HG02642 (cell line): ENCODE measurements at regions not wholly inside any gene's neighbourhood (a gene's known extent, or its start where the extent isn't known, plus 50 kb on each side); places are given as distances from the start of the nearest gene placed in this dataset.

Source experiments
- ATAC-seq: cut with Tn5 transposase; IDR thresholded peaks from one replicate; pipeline ENCODE4 v1.9.1; 2021; ENCODE audit warnings: mild to moderate bottlenecking; ENCODE audit not compliant: unreplicated experiment, poor library complexity

DNA sequence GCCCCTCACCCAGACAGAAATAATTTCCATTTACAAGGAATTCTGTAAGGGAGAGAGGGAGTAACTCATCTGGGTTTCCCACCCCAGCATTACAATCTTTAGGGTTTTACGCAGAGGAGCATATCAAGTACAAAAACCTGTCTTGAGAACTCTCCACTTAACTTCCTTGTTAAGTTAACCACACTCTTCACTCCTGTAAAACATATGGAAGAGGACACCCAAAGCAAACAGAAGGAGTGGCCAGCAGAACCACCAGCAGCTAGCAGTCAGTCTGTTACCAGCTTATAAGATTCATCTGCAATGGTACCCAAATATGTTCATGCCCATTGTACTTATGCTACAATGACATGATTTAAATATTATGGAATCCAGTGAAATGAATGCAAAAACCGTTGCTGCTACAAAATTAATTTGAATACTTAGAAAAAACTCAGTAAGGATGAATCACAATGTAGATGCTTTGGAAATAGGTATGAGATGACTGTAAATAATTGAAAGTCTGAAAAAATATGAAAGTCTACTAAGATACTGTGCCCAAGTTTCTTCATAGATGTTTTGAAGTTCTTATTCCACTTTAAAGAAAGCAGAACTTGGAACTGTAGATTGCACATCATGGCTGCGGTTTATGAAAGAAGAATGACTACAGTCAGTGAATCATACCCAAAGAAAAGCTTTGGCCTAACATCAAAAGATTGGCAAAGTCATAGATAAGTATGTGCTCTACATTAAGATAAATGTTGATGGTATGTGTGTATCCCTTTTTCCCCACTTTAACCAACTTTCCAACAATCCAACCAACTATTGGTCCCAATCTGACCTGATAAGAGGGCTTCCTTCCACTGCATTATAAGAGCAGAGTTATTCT, 233.6 kb downstream of the ACTL7B start:
- ATAC-seq: no peak

DNA sequence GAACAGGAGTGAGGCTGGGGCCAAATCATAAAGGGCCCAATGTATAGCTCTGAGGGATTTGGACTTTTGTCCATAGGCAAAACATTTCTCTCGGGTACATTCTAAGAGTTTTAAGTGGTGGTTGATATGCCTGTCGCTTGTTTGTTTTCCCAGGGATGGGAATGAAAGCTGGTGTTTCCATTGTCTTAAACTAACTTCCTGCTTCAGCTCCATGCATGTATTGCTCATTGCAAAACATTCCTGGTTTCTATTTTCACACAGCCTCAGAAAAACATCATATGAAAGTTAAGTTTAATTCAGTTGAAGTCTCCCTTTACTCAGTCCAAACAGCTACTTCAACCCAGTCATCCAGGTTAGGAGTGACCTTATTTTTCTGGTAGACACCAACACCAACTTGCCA, 235.0 kb downstream of the ACTL7B start:
- no peak for ATAC-seq

DNA sequence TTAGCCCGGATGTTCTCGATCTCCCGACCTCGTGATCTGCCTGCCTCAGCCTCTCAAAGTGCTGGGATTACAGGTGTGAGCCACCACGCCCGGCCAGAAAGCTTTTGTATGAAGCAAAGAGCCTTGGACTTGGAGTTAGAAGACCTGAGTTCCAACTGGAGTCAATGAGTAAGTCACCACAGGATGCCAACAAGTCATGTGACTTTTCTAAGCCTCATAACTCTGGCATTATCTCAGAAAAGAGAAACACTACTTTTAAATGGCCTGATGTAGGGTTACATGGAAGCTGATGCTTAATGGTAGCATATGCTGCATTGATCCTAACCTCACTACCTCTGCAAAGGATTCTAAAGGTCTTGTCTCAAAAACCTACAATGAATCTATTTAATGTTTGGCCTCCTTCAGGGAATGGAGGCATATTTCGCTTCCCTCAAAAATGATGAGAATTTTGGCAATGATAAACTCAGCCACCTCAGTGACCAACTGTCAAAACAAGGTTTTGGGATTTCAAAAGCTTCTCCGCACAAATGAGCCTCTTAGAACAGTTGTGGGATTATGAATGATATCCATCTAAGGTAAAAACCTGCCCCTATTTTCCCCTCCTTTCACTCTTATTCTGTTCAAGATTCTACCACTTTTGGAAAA, 236.8 kb downstream of the ACTL7B start:
- ATAC-seq: no peak

DNA sequence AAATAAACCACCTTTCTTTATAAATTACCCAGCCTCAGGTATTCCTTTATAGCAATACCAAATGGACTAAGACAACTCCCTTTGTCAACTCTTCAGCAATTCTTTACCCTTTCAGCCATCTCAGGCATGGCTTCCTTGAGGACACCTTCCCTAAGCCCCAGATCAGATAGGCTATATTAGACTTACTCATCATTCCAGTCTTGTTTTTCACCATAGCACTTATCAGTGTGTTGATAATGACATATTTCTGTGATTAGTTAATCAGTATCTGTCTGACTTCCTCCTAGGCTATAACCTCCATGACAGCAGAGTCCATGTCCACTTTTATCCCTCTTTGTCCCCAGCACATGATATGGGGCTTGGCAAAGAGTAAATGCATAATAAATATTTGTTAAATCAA, 238.1 kb downstream of the ACTL7B start:
- no peak for ATAC-seq

DNA sequence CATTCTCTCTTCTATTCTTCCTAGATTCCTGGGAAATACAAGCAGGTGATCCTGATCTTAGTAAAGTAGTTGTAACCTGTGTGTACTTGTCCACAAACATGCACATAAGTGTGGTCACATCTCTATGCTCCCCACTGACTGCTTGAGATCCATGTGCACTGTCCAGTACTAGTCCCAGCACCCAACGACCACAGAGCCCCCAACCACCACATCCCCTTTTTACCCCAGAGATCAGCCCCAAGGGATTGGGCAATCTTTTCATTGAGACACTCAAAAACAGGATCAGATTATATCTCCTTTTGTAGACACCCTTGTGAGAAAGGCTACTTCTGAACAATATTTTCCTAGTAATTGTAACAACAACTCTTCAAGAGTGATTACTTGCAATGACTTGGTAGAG, 240.6 kb downstream of the ACTL7B start:
- ATAC-seq: no peak

DNA sequence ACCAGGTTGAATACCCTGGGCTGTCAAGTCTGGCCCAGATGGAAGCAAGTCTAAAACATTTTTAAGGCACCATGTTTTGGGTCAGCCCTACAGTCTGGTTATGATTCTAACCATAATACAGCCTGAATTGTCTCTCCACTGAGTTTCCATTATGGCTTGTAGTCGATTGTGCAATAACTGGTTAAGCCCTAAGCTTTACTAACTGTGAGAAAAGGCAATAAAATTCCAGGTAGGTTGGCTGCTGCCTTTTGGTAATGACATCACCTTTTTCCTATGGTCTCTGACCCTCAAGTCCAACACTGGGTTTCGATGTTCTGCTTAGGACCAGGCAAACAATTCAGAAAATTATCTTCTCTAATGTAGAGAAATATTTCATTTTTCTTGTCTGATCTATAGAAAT, 243.3 kb downstream of the ACTL7B start:
- ATAC-seq: no peak

DNA sequence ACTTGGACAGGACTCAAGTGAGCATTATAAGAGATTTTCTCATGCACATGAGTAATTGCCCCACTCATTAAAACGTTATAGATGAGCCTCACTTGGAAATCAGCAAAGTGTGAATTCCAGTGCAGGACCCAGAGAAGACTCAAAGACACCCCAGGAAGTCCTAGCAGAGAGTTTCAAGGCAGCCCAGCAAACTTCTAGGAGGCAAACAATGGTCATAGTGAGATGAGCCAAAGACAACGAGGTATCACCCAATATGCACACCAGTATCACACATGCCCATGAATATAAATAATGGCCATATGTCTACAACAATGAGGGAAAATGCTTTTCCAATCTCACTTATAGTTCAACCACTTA, 245.9 kb downstream of the ACTL7B start:
- ATAC-seq: no peak

DNA sequence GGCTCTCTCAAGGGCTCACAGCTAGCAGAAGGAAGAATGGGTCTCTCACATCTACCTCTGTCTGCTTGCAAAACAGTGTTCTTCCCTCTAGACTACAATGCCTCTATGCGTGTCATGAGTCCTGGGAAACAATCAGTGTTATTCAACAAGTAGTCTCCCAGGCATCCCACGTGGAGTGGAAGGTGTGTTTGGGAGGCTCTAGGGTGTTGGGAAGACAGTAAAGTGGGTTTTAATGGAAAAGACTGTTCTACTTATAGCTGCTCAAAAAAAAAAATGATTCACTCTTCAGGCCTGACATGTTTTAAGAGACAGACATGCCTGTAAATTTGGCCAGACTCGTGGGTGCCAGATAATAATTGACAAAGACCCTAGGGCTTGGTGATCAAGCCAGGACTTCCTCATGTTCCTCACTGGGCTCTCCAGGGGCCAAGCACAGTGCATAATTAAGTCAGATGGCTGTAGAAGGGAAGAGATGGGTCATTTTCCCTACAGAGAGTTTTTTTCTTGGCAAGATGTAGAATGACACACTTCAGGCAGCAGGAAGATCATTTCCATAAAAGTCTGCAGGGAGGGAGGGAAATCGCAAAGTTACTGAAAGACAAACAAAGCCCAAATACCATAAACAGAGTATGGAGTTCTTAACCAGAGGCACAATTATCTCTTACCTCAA, 246.4 kb downstream of the ACTL7B start:
- ATAC-seq: no peak

DNA sequence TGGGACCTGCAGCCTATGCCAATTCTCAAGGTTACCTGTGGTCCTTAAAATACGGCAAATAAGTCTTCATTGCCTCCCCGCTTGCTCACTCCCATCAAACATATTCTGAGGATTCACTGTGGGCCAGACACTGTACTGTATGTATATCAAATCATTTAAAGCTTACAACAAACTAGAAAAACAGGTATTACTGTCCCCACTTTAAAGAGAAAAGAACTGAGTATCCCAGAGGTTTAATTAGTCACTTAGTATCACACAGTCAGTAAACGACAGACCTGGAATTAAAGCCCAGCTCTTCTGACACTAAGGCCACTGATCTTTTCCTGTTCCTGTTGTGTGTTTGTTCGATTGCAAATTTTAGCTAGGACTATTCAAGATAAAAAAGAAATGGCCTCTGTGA, 248.2 kb downstream of the ACTL7B start:
- no peak for ATAC-seq

DNA sequence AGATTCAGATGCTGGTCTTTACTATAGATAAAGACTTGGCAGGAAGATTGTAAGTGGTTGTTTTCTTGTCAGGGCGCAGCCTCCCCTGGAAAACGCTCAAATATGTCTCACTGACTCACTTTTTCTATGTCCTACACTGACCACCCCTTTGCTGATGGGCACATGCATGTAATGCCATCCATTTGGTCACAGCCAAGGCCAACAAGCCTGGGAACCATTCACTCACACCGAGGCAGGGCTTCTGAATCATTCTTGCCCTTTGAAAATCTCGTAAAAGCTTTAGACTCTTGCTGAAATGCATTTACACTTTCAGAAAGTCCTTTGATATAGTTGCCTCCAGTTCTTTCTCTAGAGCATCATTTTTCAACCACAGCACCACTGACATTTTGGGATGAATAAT, 249.4 kb downstream of the ACTL7B start:
- ATAC-seq: no peak

DNA sequence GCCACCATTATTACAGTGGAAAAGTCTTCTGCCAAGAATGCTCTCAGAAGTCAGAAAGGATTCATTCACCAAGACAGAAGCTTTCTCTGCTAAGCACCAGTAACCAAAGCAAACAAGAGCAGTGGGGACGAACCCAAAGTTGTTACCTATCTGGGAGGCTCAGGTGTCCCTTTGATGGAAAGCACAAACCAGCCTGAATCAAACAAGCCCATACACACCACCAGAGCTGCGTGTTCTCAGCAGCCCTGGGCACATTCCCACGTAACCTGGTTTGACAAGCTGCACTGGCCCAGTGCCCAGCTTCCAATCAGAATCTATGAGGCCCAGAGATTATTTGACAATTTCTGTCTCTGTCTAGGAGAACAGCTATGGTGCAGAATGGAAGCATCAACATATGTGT, 252.6 kb downstream of the ACTL7B start:
- ATAC-seq: no peak

DNA sequence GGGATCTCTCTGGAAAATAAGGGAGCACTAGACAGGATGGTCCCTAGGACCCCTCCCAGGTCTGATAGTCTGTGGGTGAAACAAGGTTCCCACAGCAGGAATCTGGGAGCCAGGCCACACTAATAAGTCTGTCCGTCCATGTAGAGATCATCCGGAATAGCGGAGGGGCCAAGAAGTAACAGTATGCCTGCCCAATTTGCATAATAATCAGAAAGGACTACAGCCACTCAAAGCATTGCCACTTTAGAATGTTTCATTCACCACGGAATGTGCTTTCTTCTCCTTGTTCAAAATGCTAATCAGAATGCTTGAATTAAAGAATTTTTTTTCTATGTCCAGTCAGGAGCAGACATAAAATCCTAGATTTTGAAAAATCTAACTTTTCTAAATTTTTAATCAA, 254.9 kb downstream of the ACTL7B start:
- no peak for ATAC-seq

DNA sequence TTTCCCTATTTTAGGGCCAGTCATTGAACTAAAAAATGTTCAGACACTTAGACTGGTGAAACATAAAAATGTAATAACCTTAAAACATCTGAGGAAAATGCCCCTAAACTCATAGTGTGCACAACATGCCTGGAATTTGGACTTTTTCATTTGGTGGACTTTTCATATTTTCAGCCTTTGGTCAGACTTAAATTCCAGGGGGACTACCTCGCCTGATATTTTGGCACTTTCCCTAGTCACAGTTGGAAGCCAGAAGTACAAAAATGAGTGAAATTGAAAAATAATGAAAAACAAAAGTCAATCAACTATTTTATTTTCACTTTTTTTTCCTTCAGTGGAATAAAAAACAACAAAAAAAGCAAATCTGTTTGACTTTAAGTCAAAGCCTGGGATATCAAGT, 256.2 kb downstream of the ACTL7B start:
- no peak for ATAC-seq

DNA sequence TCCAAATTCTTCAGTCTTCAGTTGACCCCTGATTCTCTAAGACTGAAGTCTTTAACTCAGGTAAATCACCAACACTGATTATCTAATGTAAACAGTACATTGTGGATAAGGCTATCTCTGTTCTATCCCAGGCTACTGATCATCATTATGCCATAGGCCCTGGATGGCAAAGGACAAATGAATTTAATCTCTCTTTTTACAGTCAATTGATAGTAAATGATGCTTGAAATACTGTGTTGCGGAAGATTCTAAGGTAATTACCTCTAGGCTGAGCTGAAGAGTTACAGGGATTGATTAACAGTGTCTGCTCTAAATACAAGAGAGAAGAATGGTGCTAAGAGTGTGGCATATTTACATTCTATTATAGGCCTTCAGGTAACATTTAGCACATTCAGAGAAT, 264.7 kb downstream of the ACTL7B start:
- ATAC-seq: no peak

DNA sequence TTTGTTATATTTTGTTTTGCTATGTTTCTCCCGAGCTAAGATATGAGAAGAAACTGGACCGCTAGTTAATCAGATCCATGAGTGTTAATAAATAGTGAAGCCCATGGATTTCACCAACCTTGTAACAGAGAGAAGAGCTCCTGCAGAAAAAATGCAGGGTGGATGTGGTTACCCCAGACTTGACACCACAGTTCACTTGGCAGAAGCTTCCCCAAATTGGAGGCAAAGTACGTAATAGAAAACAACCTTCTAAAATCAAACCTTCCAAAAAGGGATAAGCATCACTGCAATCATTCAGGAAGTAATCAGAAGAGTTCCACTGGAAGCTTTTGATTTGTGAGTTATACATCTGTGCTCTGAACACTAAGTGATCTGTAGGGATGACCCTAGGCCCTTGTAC, 267.5 kb downstream of the ACTL7B start:
- no peak for ATAC-seq

DNA sequence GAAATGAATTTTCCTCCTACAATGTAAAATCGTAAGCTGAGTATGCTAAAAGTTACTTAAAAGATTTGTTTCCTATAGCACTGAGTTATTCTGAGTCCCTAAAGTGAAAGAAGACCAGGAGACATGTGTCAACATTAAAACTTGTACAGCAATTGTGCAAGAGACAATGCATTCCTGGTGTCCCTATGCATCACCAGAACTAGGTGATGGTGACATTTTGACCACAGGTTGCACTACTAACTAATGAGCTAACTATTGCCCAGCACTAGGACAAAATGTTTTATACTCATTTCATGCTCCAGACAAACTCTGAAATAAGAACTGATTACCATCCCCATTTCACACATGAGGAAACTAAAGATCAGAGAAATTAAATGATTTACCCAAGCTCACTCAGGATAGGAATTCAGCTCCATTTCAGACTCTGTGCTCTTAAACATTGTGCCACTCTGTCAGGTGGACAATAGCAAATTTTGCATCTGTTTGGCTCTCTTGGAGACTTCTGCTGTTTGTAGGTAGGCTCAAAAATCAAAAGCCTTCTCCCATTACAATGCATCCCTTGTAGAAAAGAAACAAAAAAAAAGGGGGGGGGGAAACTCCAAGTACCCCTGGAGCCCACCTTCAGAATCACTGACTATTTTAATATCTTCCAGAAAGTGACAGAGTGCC, 269.2 kb downstream of the ACTL7B start:
- ATAC-seq: no peak

DNA sequence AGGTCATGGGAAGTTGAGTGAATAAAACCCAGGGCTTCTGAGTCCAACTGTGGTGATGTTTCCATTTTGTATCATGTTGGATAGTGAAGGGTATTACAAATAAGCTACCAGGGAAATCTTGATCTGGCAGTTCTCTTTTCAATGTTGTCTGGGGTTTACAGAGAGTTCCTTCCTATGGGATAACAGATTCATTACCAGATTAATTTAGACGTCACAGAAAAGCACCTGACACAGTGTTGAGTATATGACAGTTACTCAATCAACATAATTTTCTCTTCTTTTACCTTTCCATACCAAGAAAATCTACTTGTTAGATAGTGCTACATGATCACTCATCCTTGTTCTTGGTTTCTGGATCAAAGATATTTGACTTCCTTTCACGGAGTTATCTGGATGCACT, 270.9 kb downstream of the ACTL7B start:
- ATAC-seq: no peak

DNA sequence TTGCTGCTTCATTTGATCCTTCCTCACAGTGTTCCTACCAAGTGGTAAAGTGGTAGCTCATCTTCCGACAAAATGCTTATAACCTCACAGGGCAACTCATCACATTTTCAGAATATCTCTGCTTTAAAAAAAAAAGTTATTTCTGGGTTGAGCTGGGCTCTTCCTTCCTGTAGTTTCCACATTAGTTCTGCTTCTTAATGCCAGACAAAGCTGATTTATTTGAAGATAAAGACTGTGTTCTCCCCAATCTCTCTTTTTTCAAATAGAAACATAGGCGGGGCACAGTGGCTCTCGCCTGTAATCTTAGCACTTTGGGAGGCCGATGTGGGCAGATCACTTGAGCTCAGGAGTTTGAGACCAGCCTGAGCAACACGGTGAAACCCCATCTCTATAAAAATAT, 273.1 kb downstream of the ACTL7B start:
- ATAC-seq: no peak

DNA sequence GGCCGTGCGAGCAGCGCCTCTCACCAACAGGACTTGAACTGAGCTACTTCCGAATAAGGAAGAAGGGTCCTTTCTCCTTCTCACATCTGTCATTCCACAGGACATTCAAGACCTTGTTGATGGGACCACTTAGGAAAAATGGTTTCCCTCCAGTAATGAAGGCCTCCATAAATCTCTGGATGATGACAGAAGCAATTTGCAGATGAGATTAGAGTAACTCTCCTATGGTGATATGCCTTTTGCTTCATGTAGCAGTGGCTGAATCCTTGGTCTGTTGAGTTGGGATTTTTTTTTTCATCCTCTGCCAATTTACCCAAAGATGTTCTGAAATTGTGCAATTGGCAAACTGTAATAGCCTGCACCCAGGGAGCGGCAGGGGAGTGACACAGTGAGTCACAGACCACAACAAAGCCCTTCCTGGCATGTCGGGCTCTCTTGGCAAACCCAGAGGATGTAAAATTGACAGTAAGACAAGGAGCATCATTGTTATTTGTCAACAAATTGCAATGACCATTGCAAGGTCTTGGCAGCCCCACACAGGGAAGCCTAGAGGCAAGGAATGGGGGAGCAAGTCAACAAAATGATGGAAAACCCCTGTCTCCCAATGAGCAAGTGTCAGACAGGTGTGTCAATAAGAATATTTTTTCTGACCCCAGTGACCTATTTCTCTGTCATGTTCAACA, 275.9 kb downstream of the ACTL7B start:
- ATAC-seq: no peak

DNA sequence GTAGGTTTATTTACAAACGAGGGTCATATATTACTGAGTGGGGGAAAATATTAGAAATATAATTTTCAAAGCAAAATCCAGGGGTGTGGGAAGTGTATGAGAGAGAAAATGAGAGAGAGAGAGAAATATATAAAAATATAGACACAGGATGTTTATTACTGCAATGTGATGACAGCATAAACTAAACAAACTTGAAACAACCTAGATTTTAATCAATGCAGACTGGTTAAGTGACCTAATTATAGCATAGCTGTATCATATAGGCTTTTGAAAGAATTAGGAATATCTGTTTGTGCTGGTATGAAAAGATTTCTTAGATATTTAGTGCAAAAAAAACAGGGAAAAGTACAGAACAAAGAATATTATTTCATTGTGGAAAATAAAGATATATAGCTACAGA, 280.5 kb downstream of the ACTL7B start:
- ATAC-seq: no peak

DNA sequence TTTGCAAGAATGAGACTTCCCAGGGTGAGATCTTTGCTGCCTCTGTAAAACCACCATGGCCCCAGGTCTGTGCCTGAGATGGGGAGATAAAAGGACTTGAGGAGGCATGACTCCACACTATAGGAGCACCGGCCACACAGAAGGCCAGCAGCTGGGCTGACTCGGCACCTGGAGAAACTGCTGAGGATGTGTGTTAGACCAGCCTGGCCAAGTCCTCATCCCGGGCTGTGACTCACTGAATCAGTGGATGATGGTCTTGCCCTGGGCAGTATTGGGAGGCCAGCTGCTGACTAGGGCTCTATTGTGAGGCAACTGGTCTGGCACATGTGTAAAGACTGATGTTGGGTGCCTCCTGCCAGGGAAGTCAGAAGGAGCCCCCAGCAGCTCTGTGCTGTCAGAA, 286.2 kb downstream of the ACTL7B start:
- no peak for ATAC-seq
